Caco-2 (cell line): ENCODE measurements at regions not wholly inside any gene's neighbourhood (a gene's known extent, or its start where the extent isn't known, plus 50 kb on each side); places are given as distances from the start of the nearest gene placed in this dataset.

Experiments used
- BruUV-seq: library from RNA; stranded (reverse); fragments of 400-500 nt; replicated peaks from 2 replicates; lab custom pipeline; 2021; lab: Mats Ljungman, UMichigan
- CTCF ChIA-PET: fragments of 300-600 bp; sonication (Branson Sonifier 250); formaldehyde crosslinking; loops from one replicate; lab custom pipeline; 2022; ENCODE audit warnings: antibody characterized with exemption; lab: Charles Lee
- POLR2A ChIA-PET: fragments of 300-600 bp; sonication (Branson Sonifier 250); formaldehyde crosslinking; loops from one replicate; lab custom pipeline; 2022; ENCODE audit warnings: antibody characterized with exemption; lab: Charles Lee
- DNase-seq, 2 experiments: peaks; one replicate each; pipeline versions ENCODE4 v3.0.0 to v3.0.0-alpha.2; 2020 to 2022
- H3K27me3 ChIP-seq: replicated peaks from 2 replicates; pipeline ENCODE4 v1.6.0; 2011; ENCODE audit warnings: low read length; ENCODE audit not compliant: control insufficient read depth, insufficient read depth
- H3K36me3 ChIP-seq: 2 replicates; pipeline ENCODE4 v1.5.1; 2011; ENCODE audit warnings: low read length; ENCODE audit not compliant: control insufficient read depth, insufficient read depth
- H3K4me1 ChIP-seq: fragments of 250-450 bp; sonication (Bioruptor Pico); 2 replicates; pipeline ENCODE4 v1.5.1; 2020; ENCODE audit warnings: mild to moderate bottlenecking
- H3K4me3 ChIP-seq: 2 replicates; pipeline ENCODE4 v1.5.1; 2011; ENCODE audit warnings: low read depth, mild to moderate bottlenecking, control low read depth, low read length
- H3K9me3 ChIP-seq: fragments of 250-450 bp; sonication (Bioruptor Pico); 2 replicates; pipeline ENCODE4 v1.5.1; 2020; ENCODE audit warnings: mild to moderate bottlenecking, moderate library complexity
- H3K27ac Mint-ChIP-seq: one replicate; pipeline ENCODE4 v1.8.0; 2022; ENCODE audit warnings: mixed read lengths; ENCODE audit not compliant: unreplicated experiment
- H3K27me3 Mint-ChIP-seq: one replicate; pipeline ENCODE4 v1.8.0; 2022; ENCODE audit warnings: mixed read lengths; ENCODE audit not compliant: insufficient read depth, unreplicated experiment
- H3K36me3 Mint-ChIP-seq: one replicate; pipeline ENCODE4 v1.8.0; 2022; ENCODE audit warnings: mild to moderate bottlenecking, mixed read lengths; ENCODE audit not compliant: insufficient read depth, unreplicated experiment
- H3K4me1 Mint-ChIP-seq: one replicate; pipeline ENCODE4 v1.8.0; 2022; ENCODE audit warnings: low read depth, mixed read lengths; ENCODE audit not compliant: unreplicated experiment
- H3K4me3 Mint-ChIP-seq: one replicate; pipeline ENCODE4 v1.8.0; 2022; ENCODE audit warnings: mild to moderate bottlenecking, moderate library complexity, mixed read lengths; ENCODE audit not compliant: unreplicated experiment
- H3K9me3 Mint-ChIP-seq: one replicate; pipeline ENCODE4 v1.8.0; 2022; ENCODE audit warnings: mixed read lengths; ENCODE audit not compliant: unreplicated experiment
- intact Hi-C: fragments of 100-400 bp; cut with micrococcal nuclease; formaldehyde crosslinking; loops from one replicate; pipeline ENCODE4 v1.10.0; 2022; ENCODE audit not compliant: unreplicated experiment
- TF ChIP-seq, protein P1 (sequence below), 2 experiments: fragments of 200-600 bp in 1 of 2; IDR thresholded peaks; 1 replicate in 1 of 2; 2 replicates in 1 of 2; pipeline versions ENCODE4 v1.5.1 to v1.8.0; 2011 to 2022; ENCODE audit warnings: antibody characterized with exemption in 1 of 2, control low read depth in 1 of 2, inconsistent platforms in 1 of 2, low read depth in 1 of 2, low read length in 1 of 2, mild to moderate bottlenecking in 1 of 2, moderate library complexity in 1 of 2; ENCODE audit not compliant: insufficient read depth in 1 of 2, severe bottlenecking in 1 of 2, unreplicated experiment in 1 of 2

DNA sequence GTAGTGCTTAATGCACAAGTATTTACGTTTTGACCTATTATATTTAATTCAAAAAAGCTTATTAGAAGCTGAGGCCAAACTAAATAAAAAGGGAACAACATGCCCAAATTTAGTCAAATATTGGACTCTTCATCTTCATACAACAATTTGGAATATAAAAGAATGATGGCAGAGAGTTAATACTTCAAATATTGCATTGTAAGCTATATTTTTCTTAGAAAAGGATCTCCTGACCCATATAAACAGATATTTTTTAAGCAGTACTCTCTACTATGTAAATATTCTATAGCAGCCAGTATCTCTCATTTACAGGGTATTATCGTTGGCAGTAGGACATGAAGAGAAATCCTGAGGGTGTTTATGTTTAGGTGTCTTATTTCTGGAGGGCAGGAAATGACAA is 531.2 kb downstream of the NYAP2 start:
- no peaks in the 10 kb centered on the region for H3K36me3 Mint-ChIP-seq
- DNase-seq = no peak
- H3K9me3 Mint-ChIP-seq = no peaks in the 10 kb centered on the region
- ChIA-PET CTCF (no interaction called here), POLR2A (no interaction called here)
- BruUV-seq = no TSS peak
- no peaks in the 10 kb centered on the region for H3K27me3 ChIP-seq
- H3K4me3 Mint-ChIP-seq = no peak overlapping the region
- TF ChIP-seq, protein P1, sequence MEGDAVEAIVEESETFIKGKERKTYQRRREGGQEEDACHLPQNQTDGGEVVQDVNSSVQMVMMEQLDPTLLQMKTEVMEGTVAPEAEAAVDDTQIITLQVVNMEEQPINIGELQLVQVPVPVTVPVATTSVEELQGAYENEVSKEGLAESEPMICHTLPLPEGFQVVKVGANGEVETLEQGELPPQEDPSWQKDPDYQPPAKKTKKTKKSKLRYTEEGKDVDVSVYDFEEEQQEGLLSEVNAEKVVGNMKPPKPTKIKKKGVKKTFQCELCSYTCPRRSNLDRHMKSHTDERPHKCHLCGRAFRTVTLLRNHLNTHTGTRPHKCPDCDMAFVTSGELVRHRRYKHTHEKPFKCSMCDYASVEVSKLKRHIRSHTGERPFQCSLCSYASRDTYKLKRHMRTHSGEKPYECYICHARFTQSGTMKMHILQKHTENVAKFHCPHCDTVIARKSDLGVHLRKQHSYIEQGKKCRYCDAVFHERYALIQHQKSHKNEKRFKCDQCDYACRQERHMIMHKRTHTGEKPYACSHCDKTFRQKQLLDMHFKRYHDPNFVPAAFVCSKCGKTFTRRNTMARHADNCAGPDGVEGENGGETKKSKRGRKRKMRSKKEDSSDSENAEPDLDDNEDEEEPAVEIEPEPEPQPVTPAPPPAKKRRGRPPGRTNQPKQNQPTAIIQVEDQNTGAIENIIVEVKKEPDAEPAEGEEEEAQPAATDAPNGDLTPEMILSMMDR (IDR thresholded peaks at IDR 0.05; ENCODE audit: insufficient read depth in 1 of 2, low read depth in 1 of 2, low read length in 1 of 2, severe bottlenecking in 1 of 2, unreplicated experiment in 1 of 2) = no peak
- no peak overlapping the region for H3K4me3 ChIP-seq
- intact Hi-C loops = loop anchor here (5.0 kb wide), 1 partner anchor 1097 kb away; no protein-coding TSS in a partner anchor
- no peaks in the 10 kb centered on the region for H3K9me3 ChIP-seq
- no peaks in the 10 kb centered on the region for H3K4me1 ChIP-seq
- no peak overlapping the region for H3K27ac Mint-ChIP-seq
- no peaks in the 10 kb centered on the region for H3K36me3 ChIP-seq
- no peaks in the 10 kb centered on the region for H3K27me3 Mint-ChIP-seq
- no peaks in the 10 kb centered on the region for H3K4me1 Mint-ChIP-seq

- Mint-ChIP-seq H3K9me3 (peaks cover 7% of the 10 kb centered on the region), H3K4me1 (peaks cover 6% of the 10 kb centered on the region), H3K36me3 (no peaks in the 10 kb centered on the region), H3K27me3 (no peaks in the 10 kb centered on the region), H3K27ac (no peak overlapping the region), H3K4me3 (no peak overlapping the region)
- ChIA-PET CTCF (no interaction called here), POLR2A (no interaction called here)
- DNase-seq = no peak
- Histone ChIP-seq H3K4me1 (no peaks in the 10 kb centered on the region), H3K4me3 (no peak overlapping the region), H3K27me3 (no peaks in the 10 kb centered on the region), H3K9me3 (no peaks in the 10 kb centered on the region), H3K36me3 (no peaks in the 10 kb centered on the region)
- intact Hi-C loops = no loop called here
- no TSS peak for BruUV-seq
- TF ChIP-seq, protein P1 (IDR thresholded peaks at IDR 0.05; ENCODE audit: insufficient read depth in 1 of 2, low read depth in 1 of 2, low read length in 1 of 2, severe bottlenecking in 1 of 2, unreplicated experiment in 1 of 2) = no peak
Measured at GRCh38 chr2:225920621-225921220, 521.2 kb downstream of the NYAP2 start.

DNA sequence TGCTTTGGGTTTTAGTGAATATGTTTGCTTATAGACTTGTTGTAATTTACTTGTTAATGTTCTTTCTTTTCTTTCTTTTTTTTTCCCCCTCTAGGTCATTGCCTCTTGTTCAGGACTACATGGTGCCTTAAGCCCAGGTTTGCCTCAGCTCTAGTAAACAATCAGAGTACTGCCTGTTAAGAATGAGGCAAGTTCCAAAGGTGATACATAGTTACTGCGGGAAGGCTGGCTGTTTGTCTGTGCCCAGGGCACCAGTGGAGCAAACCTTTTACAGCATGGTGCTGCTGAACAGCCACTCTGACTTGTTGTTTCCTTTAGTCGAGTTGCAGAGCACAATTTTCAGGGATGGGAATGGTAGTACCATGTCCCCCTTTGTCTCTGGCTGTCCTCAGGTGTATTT is 517.2 kb downstream of the NYAP2 start:
- no peak for DNase-seq
- TF ChIP-seq, protein P1 (IDR thresholded peaks at IDR 0.05; ENCODE audit: insufficient read depth in 1 of 2, low read depth in 1 of 2, low read length in 1 of 2, severe bottlenecking in 1 of 2, unreplicated experiment in 1 of 2) = no peak
- POLR2A ChIA-PET = no interaction called here
- H3K4me1 Mint-ChIP-seq = no peaks in the 10 kb centered on the region
- CTCF ChIA-PET = no interaction called here
- Histone ChIP-seq H3K4me1 (no peaks in the 10 kb centered on the region), H3K36me3 (no peaks in the 10 kb centered on the region), H3K4me3 (no peak overlapping the region), H3K9me3 (no peaks in the 10 kb centered on the region), H3K27me3 (no peaks in the 10 kb centered on the region)
- H3K4me3 Mint-ChIP-seq = no peak overlapping the region
- H3K36me3 Mint-ChIP-seq = no peaks in the 10 kb centered on the region
- H3K27me3 Mint-ChIP-seq = no peaks in the 10 kb centered on the region
- intact Hi-C loops = no loop called here
- H3K9me3 Mint-ChIP-seq = peaks cover 7% of the 10 kb centered on the region
- no TSS peak for BruUV-seq
- no peak overlapping the region for H3K27ac Mint-ChIP-seq
